Peyer's patch (tissue), 4 donors: ENCODE measurements at regions not wholly inside any gene's neighbourhood (a gene's known extent, or its start where the extent isn't known, plus 50 kb on each side); places are given as distances from the start of the nearest gene placed in this dataset.
"Not testable (repeated sequence)": the region's sequence is repeated elsewhere in the genome, so short reads cannot be mapped to it uniquely, and the experiment has no call there.

Source experiments
- DNase-seq, 3 donors: peaks; one replicate each; pipeline ENCODE4 v3.0.0-alpha.2; 2017 to 2019
- H3K27ac ChIP-seq, 4 donors: fragments of 200-600 bp; sonication (generic); one replicate each; pipeline ENCODE4 v1.5.1; 2016 to 2019
- H3K27me3 ChIP-seq, 2 donors: fragments of 200-600 bp; sonication (generic); one replicate each; pipeline ENCODE4 v1.5.1; 2019
- H3K36me3 ChIP-seq, 3 donors: fragments of 200-600 bp; sonication (generic); one replicate each; pipeline ENCODE4 v1.5.1; 2016 to 2019
- H3K4me1 ChIP-seq, 4 donors: fragments of 200-600 bp; sonication (generic); one replicate each; pipeline ENCODE4 v1.5.1; 2016 to 2019
- H3K4me3 ChIP-seq, 4 donors: fragments of 200-600 bp; sonication (generic); 1 replicate in 3 of 4; 2 replicates in 1 of 4; pipeline ENCODE4 v1.5.1; 2016 to 2019; ENCODE audit warnings: mild to moderate bottlenecking in 1 of 4
- H3K9me3 ChIP-seq, 4 donors: fragments of 200-600 bp; sonication (generic); one replicate each; pipeline ENCODE4 v1.5.1; 2016 to 2019; ENCODE audit warnings: mild to moderate bottlenecking in 1 of 4
- CTCF ChIP-seq, 6 experiments: fragments of 450-650 bp in 4 of 6; fragments of 200-600 bp in 2 of 6; sonication (generic) in 1 of 6; IDR thresholded peaks; one replicate each; pipeline ENCODE4 v1.5.1; 2017 to 2019; ENCODE audit warnings: antibody characterized with exemption in 6 of 6, mild to moderate bottlenecking in 3 of 6, moderate library complexity in 1 of 6
- POLR2A ChIP-seq, 2 donors: fragments of 450-650 bp; IDR thresholded peaks; one replicate each; pipeline ENCODE4 v1.5.1; 2017; ENCODE audit warnings: antibody characterized with exemption in 2 of 2, mild to moderate bottlenecking in 2 of 2, moderate library complexity in 2 of 2

- TF ChIP-seq CTCF (IDR thresholded peaks at IDR 0.05) = no peak
- no peak for TF ChIP-seq POLR2A (IDR thresholded peaks at IDR 0.05)
- H3K27ac ChIP-seq = no peak overlapping the region
- no peaks in the 10 kb centered on the region for H3K4me1 ChIP-seq
- no peaks in the 10 kb centered on the region for H3K9me3 ChIP-seq
- no peak overlapping the region for H3K4me3 ChIP-seq
- no peaks in the 10 kb centered on the region for H3K27me3 ChIP-seq
- H3K36me3 ChIP-seq = no peaks in the 10 kb centered on the region
- no peak for DNase-seq
Measured at GRCh38 chr4:91729851-91730250, 573.9 kb upstream of the GRID2 start.

GRCh38 chr4:91734682-91735081 lies 569.1 kb upstream of the GRID2 start:
- Histone ChIP-seq H3K4me3 (no peak overlapping the region), H3K9me3 (no peaks in the 10 kb centered on the region), H3K4me1 (no peaks in the 10 kb centered on the region), H3K27ac (no peak overlapping the region), H3K27me3 (no peaks in the 10 kb centered on the region), H3K36me3 (no peaks in the 10 kb centered on the region)
- TF ChIP-seq POLR2A (IDR thresholded peaks at IDR 0.05) (no peak), CTCF (IDR thresholded peaks at IDR 0.05) (peak in 3 of 6 experiments; percentile 16 to 38 (median 35))
- DNase-seq = no peak

- not testable (repeated sequence) for H3K27me3 ChIP-seq, H3K27ac ChIP-seq, H3K9me3 ChIP-seq, DNase-seq, H3K4me1 ChIP-seq, H3K36me3 ChIP-seq, H3K4me3 ChIP-seq
Measured at GRCh38 chr4:91738831-91739230, 564.9 kb upstream of the GRID2 start.

GRCh38 chr4:91746551-91746950 lies 557.2 kb upstream of the GRID2 start:
- DNase-seq = no peak
- H3K9me3 ChIP-seq = no peaks in the 10 kb centered on the region
- no peaks in the 10 kb centered on the region for H3K36me3 ChIP-seq
- H3K27ac ChIP-seq = no peak overlapping the region
- H3K4me3 ChIP-seq = no peak overlapping the region
- TF ChIP-seq CTCF (IDR thresholded peaks at IDR 0.05) = no peak
- no peak for TF ChIP-seq POLR2A (IDR thresholded peaks at IDR 0.05)
- no peaks in the 10 kb centered on the region for H3K4me1 ChIP-seq
- H3K27me3 ChIP-seq = no peaks in the 10 kb centered on the region

- Histone ChIP-seq H3K4me1 (no peaks in the 10 kb centered on the region), H3K4me3 (no peak overlapping the region), H3K27ac (no peak overlapping the region), H3K9me3 (no peaks in the 10 kb centered on the region), H3K36me3 (no peaks in the 10 kb centered on the region), H3K27me3 (no peaks in the 10 kb centered on the region)
- DNase-seq = no peak
- TF ChIP-seq CTCF (IDR thresholded peaks at IDR 0.05) = no peak
- TF ChIP-seq POLR2A (IDR thresholded peaks at IDR 0.05) = no peak
Measured at GRCh38 chr4:91751961-91752360, 551.8 kb upstream of the GRID2 start.

- Histone ChIP-seq H3K4me3 (no peak overlapping the region), H3K27ac (no peak overlapping the region), H3K4me1 (no peaks in the 10 kb centered on the region), H3K27me3 (no peaks in the 10 kb centered on the region), H3K9me3 (no peaks in the 10 kb centered on the region), H3K36me3 (no peaks in the 10 kb centered on the region)
- DNase-seq = no peak
- TF ChIP-seq CTCF (IDR thresholded peaks at IDR 0.05) (no peak), POLR2A (IDR thresholded peaks at IDR 0.05) (no peak)
Measured at GRCh38 chr4:91754716-91755115, 549.0 kb upstream of the GRID2 start.
